ENCODE measurements at regions not wholly inside any gene's neighbourhood (a gene's known extent, or its start where the extent isn't known, plus 50 kb on each side); places are given as distances from the start of the nearest gene placed in this dataset.

- DNase-seq: no peak
These were observed 396.8 kb downstream of the MED10 start for GRCh38 chr5:5981562-5981961.

DNA sequence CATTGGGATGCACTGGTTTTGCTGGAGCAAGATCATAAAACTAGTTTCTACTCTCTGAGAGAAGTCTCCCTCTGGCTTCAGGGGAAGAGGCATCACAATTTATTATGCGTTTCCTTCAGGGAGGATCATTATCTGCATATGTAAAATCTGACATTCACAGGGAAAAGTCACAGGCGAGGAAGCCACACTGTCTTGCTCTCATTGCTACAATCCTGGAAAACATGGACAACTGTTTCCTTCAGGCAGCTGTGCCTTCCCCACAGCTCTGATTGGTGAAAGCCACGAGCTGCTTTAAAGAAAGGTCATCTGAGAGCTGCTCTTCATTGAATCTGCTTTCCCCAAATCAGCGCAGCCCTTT lies 397.8 kb downstream of the MED10 start:
- DNase-seq: peak; percentile 32

DNA sequence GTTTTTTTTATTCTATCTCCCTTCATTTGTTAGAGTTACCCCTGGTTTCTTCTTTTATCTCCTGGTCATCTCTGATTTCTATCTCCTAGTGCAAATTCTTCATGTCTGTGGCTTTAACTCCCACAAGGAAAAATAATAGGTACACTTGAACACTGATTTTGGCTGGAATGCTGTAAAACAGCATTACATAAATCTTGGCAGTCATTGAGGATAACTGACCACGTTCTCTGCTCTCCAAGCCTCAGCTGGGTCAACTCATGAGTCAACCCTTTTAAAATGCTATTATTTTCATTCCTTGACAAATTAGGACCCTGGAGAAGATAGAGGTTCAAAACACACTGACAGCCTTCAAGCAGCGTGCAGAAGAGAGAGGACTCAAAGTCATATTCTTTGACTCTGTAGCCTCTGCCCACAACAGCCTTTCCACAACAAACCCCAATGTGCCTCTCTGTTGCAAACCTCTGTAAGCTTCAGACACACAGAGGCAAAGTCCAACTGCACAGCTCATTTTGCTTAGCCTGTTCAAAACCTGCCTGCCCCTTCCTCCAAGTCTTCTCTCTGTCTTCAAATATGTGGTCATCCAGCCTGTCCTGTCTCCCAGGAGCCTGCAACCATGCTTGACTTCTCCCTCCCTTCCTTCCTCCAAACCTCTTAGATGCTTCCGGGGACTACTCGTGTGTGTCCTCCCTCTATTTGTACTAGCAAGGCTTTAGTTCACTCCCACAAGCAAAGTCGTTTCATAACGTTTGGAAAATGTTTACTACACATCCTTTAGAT lies 398.4 kb downstream of the MED10 start:
- no peak for DNase-seq

GRCh38 chr5:5979377-5979760 lies 399.0 kb downstream of the MED10 start:
- peak; percentile 17 for DNase-seq

GRCh38 chr5:5978501-5979376 lies 399.6 kb downstream of the MED10 start:
- no peak for DNase-seq

DNA sequence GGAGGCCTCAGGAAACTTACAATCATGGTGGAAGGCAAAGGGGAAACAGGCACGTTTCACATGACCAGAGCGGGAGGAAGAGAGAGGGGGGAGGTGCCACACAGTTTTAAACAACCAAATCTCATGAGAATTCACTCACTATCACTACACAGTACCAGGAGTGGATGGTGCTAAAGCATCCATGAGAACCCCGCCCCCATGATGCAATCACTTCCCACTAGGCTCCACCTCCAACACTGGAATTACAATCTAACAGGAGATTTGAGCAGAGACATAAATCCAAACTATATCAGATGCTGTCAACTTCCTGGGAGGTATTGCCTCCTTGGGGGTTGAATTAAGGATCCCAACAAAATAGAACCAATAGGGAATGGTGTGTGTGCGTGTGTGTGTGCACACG lies 407.1 kb downstream of the MED10 start:
- DNase-seq: no peak

GRCh38 chr5:5969942-5970483 lies 408.3 kb downstream of the MED10 start:
- DNase-seq: no peak

DNA sequence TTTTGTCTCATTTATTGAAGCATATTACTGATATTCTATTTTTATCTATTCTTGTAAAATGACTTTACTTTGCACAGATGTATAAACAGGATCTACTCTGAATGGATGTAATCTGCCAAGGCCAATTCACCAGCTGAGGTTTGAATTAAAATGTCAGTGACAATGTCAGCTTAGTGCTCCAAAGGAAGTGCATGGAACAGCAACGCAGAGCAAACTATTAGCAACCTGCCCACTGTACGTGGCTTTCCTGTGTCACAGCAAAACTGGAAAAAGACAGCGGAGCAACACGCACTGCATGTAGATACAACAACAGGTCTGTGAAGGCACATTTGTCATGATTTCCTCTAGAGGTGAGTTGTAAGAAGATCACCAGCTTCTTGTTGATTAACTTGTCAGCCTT lies 409.4 kb downstream of the MED10 start:
- DNase-seq: no peak

DNA sequence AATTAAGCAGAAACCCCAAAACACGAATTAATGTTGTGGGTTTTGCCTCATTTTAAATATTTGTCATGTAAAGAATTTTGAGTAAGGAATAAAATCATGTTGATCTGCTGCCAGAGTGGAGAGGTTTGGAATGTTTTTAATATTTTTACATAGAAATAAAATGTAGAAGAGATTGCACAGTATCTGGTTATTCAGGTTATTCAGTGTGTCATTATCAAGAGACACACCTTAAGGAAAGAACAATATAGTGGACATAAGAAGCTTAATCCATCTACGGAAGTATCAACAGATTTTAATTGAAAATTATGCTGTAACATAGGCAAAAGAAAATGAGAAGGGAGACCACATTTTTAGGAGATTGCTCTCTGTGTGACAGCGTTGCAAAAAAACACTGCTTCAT lies 410.4 kb downstream of the MED10 start:
- DNase-seq: no peak

DNA sequence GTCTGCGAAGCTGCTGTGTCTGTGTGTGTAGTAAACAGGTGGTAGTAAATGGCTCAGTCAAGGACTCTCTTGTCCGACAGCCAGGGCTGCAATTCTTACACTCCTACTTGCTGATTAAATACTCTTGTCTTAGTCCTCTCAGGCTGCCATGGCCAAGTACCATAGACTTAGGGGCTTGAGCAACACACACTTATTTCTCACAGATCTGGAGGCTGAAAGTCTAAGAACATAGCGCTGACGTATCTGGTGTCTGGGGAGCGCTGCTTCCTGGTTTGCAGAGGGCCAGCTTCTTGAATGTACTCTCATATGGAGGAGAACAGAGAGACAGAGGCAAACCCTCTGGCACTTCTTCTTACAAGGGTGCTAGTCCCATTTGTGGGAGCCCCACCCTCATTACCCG lies 411.0 kb downstream of the MED10 start:
- no peak for DNase-seq

DNA sequence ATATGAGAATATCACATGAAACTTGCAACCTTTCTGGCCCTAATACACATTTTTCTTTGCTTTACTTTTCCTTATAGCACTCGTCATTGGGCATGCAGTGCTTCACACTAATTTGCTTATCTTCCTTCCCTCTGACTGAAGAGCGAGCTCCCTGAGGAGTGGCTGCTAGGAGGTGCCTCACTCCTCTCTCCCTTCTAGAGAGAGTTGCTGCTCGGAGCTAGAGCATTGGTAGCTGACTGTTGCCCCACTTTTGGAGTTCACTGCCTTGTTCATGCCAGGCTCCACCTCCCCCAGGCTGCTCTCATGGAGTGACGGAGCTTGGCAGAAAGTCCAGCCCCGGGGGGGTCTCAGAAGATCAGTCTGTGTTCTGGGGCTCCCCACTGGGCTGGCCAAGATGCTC lies 413.2 kb downstream of the MED10 start:
- no peak for DNase-seq

DNA sequence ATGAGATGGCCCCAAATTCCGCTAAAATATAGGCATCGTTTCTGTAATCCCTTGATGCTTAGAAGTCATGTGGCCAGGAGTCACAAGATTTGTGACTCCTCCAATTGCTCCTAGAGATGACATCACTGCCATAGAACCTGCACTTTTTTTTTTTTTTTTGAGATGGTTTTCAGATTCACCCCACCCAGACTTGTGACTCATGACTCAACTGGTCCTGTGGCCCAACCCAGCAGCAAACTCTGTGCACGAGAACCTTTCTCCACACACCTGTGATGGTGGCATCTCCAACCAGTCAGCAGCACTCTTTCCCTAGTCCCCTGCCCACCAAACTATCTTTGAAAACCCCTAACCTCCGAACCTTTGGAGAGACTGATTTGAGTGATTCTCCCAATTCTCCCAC lies 414.0 kb downstream of the MED10 start:
- no peak for DNase-seq

DNA sequence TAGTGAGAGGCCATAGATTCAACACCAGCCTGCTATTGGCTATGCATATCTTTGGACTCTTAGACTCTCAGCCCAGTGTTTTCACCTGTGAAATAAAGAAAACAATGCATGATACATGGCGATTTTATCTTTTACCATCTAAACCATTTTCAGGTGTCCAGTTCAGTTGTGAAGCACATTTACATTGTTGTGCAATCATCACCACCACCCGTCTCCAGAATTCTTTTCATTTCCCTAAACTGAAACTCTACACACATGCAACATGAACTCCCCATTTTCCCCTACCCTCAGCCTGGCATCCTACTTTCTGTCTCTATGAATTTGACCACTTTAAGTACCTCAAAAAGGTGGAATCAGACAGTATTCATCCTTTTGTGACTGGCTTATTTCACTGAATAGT lies 420.6 kb downstream of the MED10 start:
- DNase-seq: no peak

GRCh38 chr5:5954275-5954598 lies 424.1 kb downstream of the MED10 start:
- DNase-seq: no peak

GRCh38 chr5:5953584-5954274 lies 424.6 kb downstream of the MED10 start:
- peak; percentile 67 for DNase-seq

GRCh38 chr5:5951953-5952352 lies 426.4 kb downstream of the MED10 start:
- no peak for DNase-seq

DNA sequence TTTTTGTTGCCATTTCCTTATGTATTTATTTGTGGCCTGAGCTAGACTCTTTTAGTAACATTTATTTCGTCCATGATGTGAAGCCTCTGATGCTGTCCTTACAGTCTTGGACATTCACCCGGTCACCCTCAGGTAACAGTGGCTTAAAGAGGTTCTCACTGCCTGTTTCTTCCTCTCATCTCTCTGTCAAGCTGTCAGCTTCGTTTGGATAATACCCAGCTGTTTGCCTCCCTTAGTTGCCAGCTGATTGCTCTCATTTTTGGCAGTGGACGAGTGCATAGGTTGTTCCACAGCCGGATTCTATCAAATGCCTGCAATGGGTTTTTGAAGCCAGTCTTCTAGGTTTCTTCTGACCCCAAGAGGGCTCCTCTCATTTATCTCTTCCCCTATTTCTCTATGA lies 427.7 kb downstream of the MED10 start:
- no peak for DNase-seq

- DNase-seq: no peak
These were observed 436.9 kb downstream of the MED10 start for GRCh38 chr5:5941486-5941885.

- DNase-seq: no peak
These were observed 438.5 kb downstream of the MED10 start for GRCh38 chr5:5939759-5940370.

DNA sequence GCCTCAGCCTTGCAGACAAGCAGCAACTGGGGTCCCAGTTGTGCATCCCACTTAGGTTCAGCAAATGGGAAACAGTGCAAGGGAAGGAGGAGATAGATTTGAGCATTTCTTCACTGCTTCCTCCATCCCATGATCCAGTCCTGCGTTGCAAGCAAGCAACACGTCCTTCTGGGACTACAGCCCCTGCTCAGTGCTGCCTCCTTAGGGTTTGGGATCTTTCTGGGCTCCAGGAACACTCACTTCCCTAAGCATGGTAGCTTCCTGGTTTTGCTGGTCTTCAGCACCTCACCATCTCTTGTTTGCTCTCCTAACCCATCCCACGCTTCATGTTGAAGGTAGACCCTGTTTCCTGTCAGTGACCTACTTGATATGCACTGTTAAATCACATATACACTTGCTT lies 444.7 kb downstream of the MED10 start:
- no peak for DNase-seq

- DNase-seq: no peak
These were observed 445.5 kb downstream of the MED10 start for GRCh38 chr5:5932824-5933223.

DNA sequence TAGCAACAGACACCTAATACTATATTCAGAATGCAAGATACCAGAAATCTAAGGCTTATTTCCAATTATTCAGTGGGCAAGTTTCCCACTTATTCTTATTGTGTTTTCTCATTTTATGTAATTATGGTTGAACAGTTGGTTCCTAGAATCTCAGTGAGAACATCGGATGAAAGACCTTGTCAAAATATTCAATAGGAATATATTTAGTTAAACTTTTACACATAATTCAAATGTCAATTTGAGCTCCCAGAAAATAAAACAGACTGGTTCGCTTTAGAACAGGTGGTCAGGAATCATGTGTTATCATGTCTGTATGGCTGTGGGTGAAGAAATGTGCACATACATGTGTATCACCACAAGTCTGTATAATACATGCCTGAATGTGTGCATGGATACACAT lies 447.8 kb downstream of the MED10 start:
- no peak for DNase-seq

DNA sequence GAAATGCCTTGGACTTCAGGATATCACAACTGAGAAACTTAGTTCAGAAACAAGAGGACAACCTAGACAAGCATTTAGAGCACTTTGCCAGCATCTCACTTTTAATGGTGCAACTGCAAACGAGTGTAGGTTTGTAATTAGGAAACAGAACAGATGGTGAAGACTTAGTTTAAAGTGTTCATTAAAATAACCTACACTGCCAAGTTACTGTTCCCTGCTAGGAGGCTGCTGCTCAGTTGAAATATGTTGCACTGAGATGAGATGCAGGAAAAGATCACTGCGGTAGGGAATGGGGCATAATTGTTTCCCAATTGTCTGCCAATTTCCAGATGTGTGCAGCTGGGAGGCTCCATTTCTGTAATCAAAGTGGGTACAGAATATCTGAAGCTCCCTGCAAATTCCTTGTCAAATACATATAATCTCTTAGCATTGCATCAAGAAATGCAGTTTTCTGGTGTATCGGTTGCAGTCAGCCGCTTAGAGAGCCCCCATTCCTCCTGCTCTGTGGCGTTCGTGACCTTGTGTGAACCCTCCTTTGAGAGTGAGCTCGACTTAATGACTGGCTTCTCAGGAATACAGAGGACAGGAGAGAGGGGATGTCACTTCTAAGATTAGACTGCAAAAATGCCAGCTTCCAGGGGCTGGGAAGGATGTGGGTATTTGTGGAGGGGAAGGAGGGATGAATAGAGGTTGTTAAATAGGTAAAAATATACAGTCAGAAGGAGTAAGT lies 448.9 kb downstream of the MED10 start:
- no peak for DNase-seq

All from NCI-H526 treated with DMSO at 0.1 percent for 48 hours (cell line).